ENCODE measurements at regions not wholly inside any gene's neighbourhood (a gene's known extent, or its start where the extent isn't known, plus 50 kb on each side); places are given as distances from the start of the nearest gene placed in this dataset.

DNA sequence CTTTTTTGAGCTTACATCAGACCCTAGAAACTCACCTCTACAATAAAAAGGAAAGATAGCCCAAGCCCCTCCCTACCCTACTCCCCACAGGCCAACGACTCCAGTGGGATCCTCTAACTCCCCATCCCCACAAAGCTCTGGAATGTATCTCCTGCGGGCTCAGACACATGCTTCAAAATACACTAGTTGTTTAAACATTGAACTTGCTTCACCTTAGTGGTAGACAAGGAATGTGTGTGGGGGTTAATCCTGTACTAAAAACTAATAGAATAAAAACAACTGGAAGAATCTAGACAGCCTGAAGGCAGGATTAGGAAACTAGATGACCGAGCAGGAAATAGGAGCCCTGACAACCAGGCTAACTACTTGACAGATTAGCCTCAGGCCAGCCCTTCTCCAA lies 211.5 kb downstream of the SUCLG1 start:
- Histone ChIP-seq H3K56ac (ENCODE audit: low read length) (no peak overlapping the region), H3K79me2 (ENCODE audit: control insufficient read depth, insufficient read depth, low read length) (no peaks in the 10 kb centered on the region), H3K4me3 (ENCODE audit: low read length) (no peak overlapping the region), H3K4ac (ENCODE audit: low read depth, low read length) (no peak overlapping the region), H3K4me2 (ENCODE audit: low read length) (no peak overlapping the region), H2BK15ac (replicated peaks; ENCODE audit: low read depth) (no peak overlapping the region), H3K27ac (ENCODE audit: low read depth, low read length) (no peak overlapping the region), H3K9ac (ENCODE audit: low read length) (no peak overlapping the region), H4K8ac (ENCODE audit: low read depth, low read length) (no peak overlapping the region), H2AK5ac (ENCODE audit: low read length) (no peak overlapping the region), H2BK120ac (ENCODE audit: low read depth, low read length) (peak overlapping the region; percentile 18), H3K36me3 (ENCODE audit: control insufficient read depth, insufficient read depth, low read length) (no peaks in the 10 kb centered on the region), H3K4me1 (ENCODE audit: control insufficient read depth, low read depth, low read length) (no peaks in the 10 kb centered on the region), H2BK5ac (ENCODE audit: low read length) (no peak overlapping the region), H3K27me3 (ENCODE audit: insufficient read depth, low read length, poor library complexity) (no peaks in the 10 kb centered on the region), H3K23ac (ENCODE audit: low read length) (no peak overlapping the region), H3K18ac (ENCODE audit: low read length) (no peak overlapping the region), H4K5ac (ENCODE audit: low read length) (no peak overlapping the region), H3K79me1 (ENCODE audit: low read length) (no peaks in the 10 kb centered on the region)
- no CpG with 5 or more reads among the region's 3 CpGs for WGBS (ENCODE audit: extremely low coverage, insufficient coverage, low lambda C conversion rate)
- peak; percentile 62 for DNase-seq

DNA sequence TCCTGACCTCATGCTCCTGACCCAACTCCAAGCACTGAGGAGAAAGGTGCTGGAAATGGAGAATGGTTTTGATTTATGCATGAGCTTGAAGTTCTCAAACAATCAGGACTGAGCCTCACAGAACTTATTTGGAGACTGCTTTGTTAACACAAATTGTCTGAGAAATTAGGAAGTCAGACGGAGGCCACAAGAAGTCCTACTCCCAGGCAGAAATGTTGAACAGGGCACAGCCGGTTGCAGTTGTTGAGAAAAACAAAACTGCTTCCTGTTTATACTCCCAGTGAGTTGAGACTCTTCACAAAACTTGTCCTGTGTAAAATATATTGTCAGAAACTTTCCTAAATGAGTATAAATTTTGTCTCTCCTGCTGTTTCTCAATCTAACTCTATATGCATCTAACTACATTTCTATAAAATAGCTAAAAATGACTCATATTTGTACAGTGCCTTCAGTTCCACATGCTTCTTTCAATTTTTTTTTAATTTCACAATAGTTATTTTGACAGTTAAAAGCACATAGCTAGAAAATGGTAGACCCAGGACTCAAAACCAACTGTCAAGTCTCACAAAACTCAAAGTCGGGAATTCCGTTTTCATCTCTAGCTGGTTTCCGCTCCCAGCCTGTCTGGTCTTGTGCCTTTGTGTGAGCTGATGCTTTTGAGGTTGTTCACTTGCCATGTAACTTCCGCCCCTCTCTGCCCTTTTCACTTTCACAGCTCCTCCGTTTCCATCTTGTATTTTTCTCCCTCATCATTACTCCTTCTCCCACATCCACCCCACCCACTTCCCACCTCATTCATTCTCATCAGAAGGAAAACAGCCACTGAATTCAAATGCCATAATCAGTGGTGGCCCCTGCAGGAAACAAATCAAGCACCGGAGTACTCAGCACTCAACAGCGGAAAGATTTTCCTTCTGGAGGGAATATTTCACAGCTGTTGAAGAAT lies 215.0 kb downstream of the SUCLG1 start:
- Histone ChIP-seq H2AK5ac (ENCODE audit: low read length) (no peak overlapping the region), H3K79me1 (ENCODE audit: low read length) (no peaks in the 10 kb centered on the region), H3K4ac (ENCODE audit: low read depth, low read length) (no peak overlapping the region), H3K4me1 (ENCODE audit: control insufficient read depth, low read depth, low read length) (no peaks in the 10 kb centered on the region), H3K36me3 (ENCODE audit: control insufficient read depth, insufficient read depth, low read length) (no peaks in the 10 kb centered on the region), H3K18ac (ENCODE audit: low read length) (no peak overlapping the region), H3K4me2 (ENCODE audit: low read length) (no peak overlapping the region), H3K23ac (ENCODE audit: low read length) (no peak overlapping the region), H3K4me3 (ENCODE audit: low read length) (no peak overlapping the region), H3K9ac (ENCODE audit: low read length) (no peak overlapping the region), H4K5ac (ENCODE audit: low read length) (no peak overlapping the region), H3K79me2 (ENCODE audit: control insufficient read depth, insufficient read depth, low read length) (no peaks in the 10 kb centered on the region), H2BK5ac (ENCODE audit: low read length) (no peak overlapping the region), H2BK120ac (ENCODE audit: low read depth, low read length) (peak overlapping the region; percentile 23), H3K27ac (ENCODE audit: low read depth, low read length) (no peak overlapping the region), H2BK15ac (replicated peaks; ENCODE audit: low read depth) (no peak overlapping the region), H4K8ac (ENCODE audit: low read depth, low read length) (no peak overlapping the region), H3K27me3 (ENCODE audit: insufficient read depth, low read length, poor library complexity) (no peaks in the 10 kb centered on the region), H3K56ac (ENCODE audit: low read length) (no peak overlapping the region)
- no peak for DNase-seq
- WGBS (ENCODE audit: extremely low coverage, insufficient coverage, low lambda C conversion rate) = 100% methylated on average over 1 of the region's 9 CpGs

DNA sequence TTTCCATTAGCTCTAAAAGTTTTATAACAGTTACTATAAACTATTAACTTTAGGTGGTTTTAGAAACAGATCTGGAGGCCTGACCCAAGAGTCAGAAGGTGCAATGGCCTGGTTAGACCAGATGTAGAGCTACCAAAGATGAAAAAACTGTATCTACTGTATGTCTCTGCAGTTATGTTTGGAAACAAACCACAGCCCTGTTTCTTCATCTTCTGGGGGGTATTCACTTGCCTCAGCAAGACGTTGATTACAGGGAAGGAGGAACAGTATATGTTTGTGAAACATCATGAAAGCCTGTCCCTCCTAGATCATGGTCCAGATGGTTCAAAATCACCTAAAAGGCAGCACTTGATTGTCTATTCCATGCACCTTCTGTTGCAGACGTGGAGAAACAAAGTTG lies 220.2 kb downstream of the SUCLG1 start:
- no peaks in the 10 kb centered on the region for H3K79me2 ChIP-seq (ENCODE audit: control insufficient read depth, insufficient read depth, low read length)
- H3K23ac ChIP-seq (ENCODE audit: low read length) = no peak overlapping the region
- WGBS (ENCODE audit: extremely low coverage, insufficient coverage, low lambda C conversion rate) = no CpG with 5 or more reads among the region's 2 CpGs

DNA sequence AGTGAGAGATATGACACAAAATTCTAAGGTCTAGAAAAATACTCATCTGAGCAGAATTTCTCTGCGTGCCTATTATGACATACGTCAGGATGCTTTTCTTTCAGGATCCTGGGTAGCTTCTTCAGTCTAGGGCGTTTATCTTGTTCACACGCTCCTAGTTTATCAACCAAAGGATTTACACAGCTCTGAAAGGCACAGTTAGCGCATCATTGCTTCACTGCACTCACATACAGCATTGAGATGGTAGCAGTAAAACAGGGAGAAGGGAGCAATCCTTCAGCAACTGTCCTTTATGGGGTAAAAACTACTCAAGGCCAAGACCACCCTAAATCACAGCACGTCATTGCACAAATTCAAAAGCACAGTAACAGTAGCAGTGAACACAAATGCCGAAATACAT lies 222.8 kb downstream of the SUCLG1 start:
- H3K27ac ChIP-seq (ENCODE audit: low read depth, low read length) = no peak overlapping the region
- WGBS (ENCODE audit: extremely low coverage, insufficient coverage, low lambda C conversion rate) = no CpG with 5 or more reads among the region's 7 CpGs

More for the DNA sequence above, 220.2 kb downstream of the SUCLG1 start:
- Histone ChIP-seq H3K79me1 (ENCODE audit: low read length) (no peaks in the 10 kb centered on the region), H2BK120ac (ENCODE audit: low read depth, low read length) (no peak overlapping the region), H3K56ac (ENCODE audit: low read length) (no peak overlapping the region), H2BK15ac (replicated peaks; ENCODE audit: low read depth) (no peak overlapping the region), H3K36me3 (ENCODE audit: control insufficient read depth, insufficient read depth, low read length) (no peaks in the 10 kb centered on the region), H3K4me2 (ENCODE audit: low read length) (no peak overlapping the region), H3K4ac (ENCODE audit: low read depth, low read length) (no peak overlapping the region), H2BK5ac (ENCODE audit: low read length) (no peak overlapping the region), H4K5ac (ENCODE audit: low read length) (no peak overlapping the region), H3K18ac (ENCODE audit: low read length) (no peak overlapping the region), H2AK5ac (ENCODE audit: low read length) (no peak overlapping the region), H3K27me3 (ENCODE audit: insufficient read depth, low read length, poor library complexity) (no peaks in the 10 kb centered on the region), H3K4me1 (ENCODE audit: control insufficient read depth, low read depth, low read length) (no peaks in the 10 kb centered on the region), H3K9ac (ENCODE audit: low read length) (no peak overlapping the region), H3K4me3 (ENCODE audit: low read length) (no peak overlapping the region), H4K8ac (ENCODE audit: low read depth, low read length) (no peak overlapping the region), H3K27ac (ENCODE audit: low read depth, low read length) (no peak overlapping the region)
- no peak for DNase-seq

DNA sequence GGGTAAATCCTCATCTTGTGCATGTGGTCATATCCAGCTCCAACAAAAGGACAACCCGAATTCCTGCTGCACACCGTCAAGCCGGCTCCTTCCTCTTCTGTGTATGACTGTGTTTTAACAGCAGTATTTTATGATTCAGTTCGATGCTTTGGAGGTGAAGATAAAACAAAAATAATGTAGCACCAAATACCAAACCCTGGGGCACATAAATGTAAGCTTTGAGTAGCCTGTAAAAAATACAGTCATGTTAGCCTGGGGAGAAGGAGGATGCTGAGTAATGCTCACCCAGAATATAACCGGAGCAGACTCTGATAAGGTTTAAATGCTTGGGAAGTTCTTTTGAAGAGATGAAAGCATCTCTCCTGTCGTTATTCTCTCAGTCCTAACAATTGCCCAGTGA lies 225.0 kb downstream of the SUCLG1 start:
- Histone ChIP-seq H3K4me1 (ENCODE audit: control insufficient read depth, low read depth, low read length) (no peaks in the 10 kb centered on the region), H3K4me3 (ENCODE audit: low read length) (no peak overlapping the region), H3K27me3 (ENCODE audit: insufficient read depth, low read length, poor library complexity) (no peaks in the 10 kb centered on the region), H3K56ac (ENCODE audit: low read length) (no peak overlapping the region), H3K79me2 (ENCODE audit: control insufficient read depth, insufficient read depth, low read length) (no peaks in the 10 kb centered on the region), H3K23ac (ENCODE audit: low read length) (no peak overlapping the region), H2AK5ac (ENCODE audit: low read length) (no peak overlapping the region), H2BK5ac (ENCODE audit: low read length) (no peak overlapping the region), H3K36me3 (ENCODE audit: control insufficient read depth, insufficient read depth, low read length) (no peaks in the 10 kb centered on the region), H3K9ac (ENCODE audit: low read length) (no peak overlapping the region), H3K79me1 (ENCODE audit: low read length) (no peaks in the 10 kb centered on the region), H3K18ac (ENCODE audit: low read length) (no peak overlapping the region), H3K27ac (ENCODE audit: low read depth, low read length) (no peak overlapping the region), H4K8ac (ENCODE audit: low read depth, low read length) (no peak overlapping the region), H2BK15ac (replicated peaks; ENCODE audit: low read depth) (no peak overlapping the region), H3K4ac (ENCODE audit: low read depth, low read length) (no peak overlapping the region), H3K4me2 (ENCODE audit: low read length) (no peak overlapping the region), H4K5ac (ENCODE audit: low read length) (no peak overlapping the region), H2BK120ac (ENCODE audit: low read depth, low read length) (no peak overlapping the region)
- no peak for DNase-seq
- no CpG with 5 or more reads among the region's 6 CpGs for WGBS (ENCODE audit: extremely low coverage, insufficient coverage, low lambda C conversion rate)

More for the DNA sequence above, 222.8 kb downstream of the SUCLG1 start:
- Histone ChIP-seq H3K79me1 (ENCODE audit: low read length) (no peaks in the 10 kb centered on the region), H3K36me3 (ENCODE audit: control insufficient read depth, insufficient read depth, low read length) (no peaks in the 10 kb centered on the region), H3K4me3 (ENCODE audit: low read length) (no peak overlapping the region), H2AK5ac (ENCODE audit: low read length) (no peak overlapping the region), H2BK5ac (ENCODE audit: low read length) (no peak overlapping the region), H4K5ac (ENCODE audit: low read length) (no peak overlapping the region), H2BK120ac (ENCODE audit: low read depth, low read length) (no peak overlapping the region), H3K9ac (ENCODE audit: low read length) (no peak overlapping the region), H3K23ac (ENCODE audit: low read length) (no peak overlapping the region), H3K27me3 (ENCODE audit: insufficient read depth, low read length, poor library complexity) (no peaks in the 10 kb centered on the region), H2BK15ac (replicated peaks; ENCODE audit: low read depth) (no peak overlapping the region), H3K4me2 (ENCODE audit: low read length) (no peak overlapping the region), H3K4me1 (ENCODE audit: control insufficient read depth, low read depth, low read length) (no peaks in the 10 kb centered on the region), H3K79me2 (ENCODE audit: control insufficient read depth, insufficient read depth, low read length) (no peaks in the 10 kb centered on the region), H4K8ac (ENCODE audit: low read depth, low read length) (no peak overlapping the region), H3K56ac (ENCODE audit: low read length) (no peak overlapping the region), H3K4ac (ENCODE audit: low read depth, low read length) (no peak overlapping the region), H3K18ac (ENCODE audit: low read length) (no peak overlapping the region)
- no peak for DNase-seq

Data from mesendoderm (in vitro differentiated cells).